ENCODE measurements at regions not wholly inside any gene's neighbourhood (a gene's known extent, or its start where the extent isn't known, plus 50 kb on each side); places are given as distances from the start of the nearest gene placed in this dataset.

DNA sequence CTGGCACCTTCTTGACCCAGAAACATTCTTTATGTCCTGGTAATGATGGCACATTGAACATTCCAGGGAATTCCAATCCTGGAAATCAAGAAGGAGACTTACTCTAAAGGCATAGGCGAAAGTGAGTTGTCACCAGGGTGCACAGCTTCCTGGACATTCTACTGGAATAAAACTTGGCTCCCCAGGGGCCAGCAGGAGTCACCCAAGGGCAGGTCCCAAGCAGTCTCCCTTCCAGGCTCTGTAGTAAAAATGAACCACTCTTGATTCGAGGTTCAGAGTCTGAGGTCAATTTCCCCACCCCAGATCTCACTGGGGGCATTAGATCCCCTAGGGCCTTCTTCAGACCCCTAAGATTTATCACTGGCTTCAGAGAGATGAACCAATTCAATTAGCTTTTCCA lies 338.7 kb upstream of the GATB start:
- no peak for DNase-seq (ENCODE audit: low read depth)
- H3K4me3 ChIP-seq (ENCODE audit: low read depth, low read length), result no peak overlapping the region
- TF ChIP-seq, protein P1, sequence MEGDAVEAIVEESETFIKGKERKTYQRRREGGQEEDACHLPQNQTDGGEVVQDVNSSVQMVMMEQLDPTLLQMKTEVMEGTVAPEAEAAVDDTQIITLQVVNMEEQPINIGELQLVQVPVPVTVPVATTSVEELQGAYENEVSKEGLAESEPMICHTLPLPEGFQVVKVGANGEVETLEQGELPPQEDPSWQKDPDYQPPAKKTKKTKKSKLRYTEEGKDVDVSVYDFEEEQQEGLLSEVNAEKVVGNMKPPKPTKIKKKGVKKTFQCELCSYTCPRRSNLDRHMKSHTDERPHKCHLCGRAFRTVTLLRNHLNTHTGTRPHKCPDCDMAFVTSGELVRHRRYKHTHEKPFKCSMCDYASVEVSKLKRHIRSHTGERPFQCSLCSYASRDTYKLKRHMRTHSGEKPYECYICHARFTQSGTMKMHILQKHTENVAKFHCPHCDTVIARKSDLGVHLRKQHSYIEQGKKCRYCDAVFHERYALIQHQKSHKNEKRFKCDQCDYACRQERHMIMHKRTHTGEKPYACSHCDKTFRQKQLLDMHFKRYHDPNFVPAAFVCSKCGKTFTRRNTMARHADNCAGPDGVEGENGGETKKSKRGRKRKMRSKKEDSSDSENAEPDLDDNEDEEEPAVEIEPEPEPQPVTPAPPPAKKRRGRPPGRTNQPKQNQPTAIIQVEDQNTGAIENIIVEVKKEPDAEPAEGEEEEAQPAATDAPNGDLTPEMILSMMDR (IDR thresholded peaks at IDR 0.05; ENCODE audit: insufficient read depth, low read length), result no peak

DNA sequence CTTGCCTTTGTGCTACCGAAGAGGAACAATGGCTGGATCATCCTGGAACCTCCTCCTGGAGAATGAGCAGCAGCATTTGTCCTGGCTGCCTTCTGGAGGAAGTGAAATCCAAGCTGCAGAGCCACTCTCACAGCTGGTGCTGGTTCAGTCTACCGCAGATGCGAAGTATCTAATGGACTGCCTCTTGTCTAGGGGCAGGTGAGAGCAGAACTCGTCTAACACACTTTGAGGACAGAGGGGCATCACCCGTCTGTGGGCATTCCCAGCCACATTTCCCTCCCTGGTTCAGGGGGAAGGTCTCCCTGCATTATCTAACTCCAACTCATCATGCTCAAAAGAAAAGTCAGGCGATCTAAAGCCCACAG lies 338.2 kb upstream of the GATB start:
- DNase-seq (ENCODE audit: low read depth), result no peak
- H3K4me3 ChIP-seq (ENCODE audit: low read depth, low read length), result no peak overlapping the region
- TF ChIP-seq, protein P1 (IDR thresholded peaks at IDR 0.05; ENCODE audit: insufficient read depth, low read length), result no peak

DNA sequence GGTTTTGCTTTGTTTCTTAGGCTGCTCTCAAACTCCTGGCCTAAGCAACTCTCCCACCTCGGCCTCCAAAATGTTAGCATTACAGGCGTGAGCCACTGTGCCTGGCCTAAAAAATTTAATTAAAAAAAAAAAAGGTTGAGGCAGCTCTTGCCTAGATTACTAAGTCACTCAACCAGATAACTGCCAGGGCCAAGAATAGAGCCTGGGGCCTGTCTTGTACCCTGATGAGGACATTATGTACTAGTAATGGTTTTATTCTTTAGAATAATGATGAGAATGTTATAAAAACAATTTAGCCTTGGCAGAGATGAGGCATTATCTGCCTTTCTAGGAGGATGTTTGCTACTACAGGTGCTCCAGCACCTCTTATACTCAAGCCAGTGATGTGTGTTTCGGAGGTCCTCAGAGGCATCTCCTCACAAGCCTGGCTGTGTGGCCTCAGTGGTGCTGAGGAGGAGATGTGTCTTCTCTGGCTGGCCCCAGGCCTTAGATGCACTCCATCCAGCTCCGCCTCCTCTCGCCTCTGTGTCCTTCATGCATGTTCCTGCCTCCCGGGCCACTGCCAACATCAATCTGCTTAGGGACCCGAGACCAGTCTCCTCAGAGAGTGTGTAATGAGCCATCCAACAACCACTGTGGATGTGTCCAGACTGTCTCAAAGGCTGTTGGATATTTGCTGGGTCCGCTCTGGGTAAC lies 337.7 kb upstream of the GATB start:
- no peak for DNase-seq (ENCODE audit: low read depth)
- TF ChIP-seq, protein P1 (IDR thresholded peaks at IDR 0.05; ENCODE audit: insufficient read depth, low read length), result no peak
- H3K4me3 ChIP-seq (ENCODE audit: low read depth, low read length), result no peak overlapping the region

DNA sequence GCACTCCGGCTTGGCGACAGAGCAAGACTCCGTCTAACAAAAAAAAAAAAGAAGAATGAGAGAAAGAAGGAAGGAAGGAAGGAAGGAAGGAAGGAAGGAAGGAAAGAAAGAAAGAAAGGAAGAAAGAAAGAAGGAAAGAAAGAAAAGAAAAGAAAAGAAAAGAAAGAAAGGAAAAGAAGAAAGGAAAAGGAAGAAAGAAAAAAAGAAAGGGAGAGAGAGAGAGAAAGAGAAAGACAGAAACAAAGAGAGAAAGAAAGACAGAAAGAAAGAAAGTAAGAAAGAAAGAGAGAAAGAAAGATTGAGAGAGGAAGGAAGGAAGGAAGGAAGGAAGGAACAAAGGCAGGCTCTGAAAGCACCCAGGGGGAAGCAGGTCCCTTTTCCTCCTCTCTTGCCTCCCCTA lies 336.6 kb upstream of the GATB start:
- DNase-seq (ENCODE audit: low read depth), result no peak
- TF ChIP-seq, protein P1 (IDR thresholded peaks at IDR 0.05; ENCODE audit: insufficient read depth, low read length), result no peak
- no peak overlapping the region for H3K4me3 ChIP-seq (ENCODE audit: low read depth, low read length)

DNA sequence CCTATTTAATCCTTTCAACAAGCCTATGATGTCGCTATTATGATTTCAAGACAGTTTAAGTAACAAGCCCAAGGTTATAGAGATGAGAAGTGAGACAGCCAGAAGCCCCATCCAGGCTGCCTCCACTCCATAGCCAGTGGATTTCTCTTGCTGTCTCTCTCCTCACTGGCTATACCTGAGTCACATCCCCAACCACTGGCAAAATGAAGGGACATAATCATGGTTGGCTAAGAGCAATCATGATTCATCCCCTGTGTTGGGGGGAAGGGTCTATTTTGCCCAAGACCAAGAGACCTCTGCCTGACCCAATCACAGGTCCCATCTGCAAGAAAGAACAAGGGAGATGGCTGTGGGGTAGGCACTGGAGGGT lies 334.9 kb upstream of the GATB start:
- TF ChIP-seq, protein P1 (IDR thresholded peaks at IDR 0.05; ENCODE audit: insufficient read depth, low read length), result no peak

DNA sequence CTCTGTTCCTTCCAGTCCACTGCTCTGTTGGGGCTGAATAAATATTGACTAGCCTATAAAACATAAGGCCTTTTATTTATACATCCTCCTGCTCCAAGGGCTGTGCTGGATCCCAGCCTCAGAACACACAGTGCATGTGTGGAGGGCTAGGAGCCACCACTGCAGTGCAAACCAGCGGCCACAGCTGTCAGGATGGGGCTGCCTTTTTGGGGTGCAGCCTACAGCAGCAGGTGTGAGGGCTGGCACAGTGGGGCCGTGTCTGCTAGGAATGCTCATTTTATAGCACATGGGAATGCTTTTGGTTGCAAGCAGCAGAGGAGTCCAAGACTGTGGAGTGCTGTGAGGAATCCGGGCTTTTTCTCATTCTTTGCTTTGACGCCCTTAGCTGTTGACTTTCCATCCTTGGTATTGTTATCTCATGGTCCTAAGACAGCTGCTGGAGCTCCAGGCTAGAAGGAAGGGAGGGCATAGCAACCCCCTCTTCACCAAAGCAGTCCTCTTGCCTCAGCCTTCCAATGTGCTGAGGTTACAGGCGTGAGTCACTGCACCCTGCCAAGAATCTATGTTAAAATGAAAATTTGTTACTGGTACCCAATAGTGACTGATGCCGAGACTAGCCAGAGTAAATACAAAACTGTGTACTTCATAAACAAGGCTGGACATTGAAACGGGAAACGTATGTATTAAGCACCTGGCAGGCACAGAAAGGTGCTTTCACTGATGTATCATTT lies 334.3 kb upstream of the GATB start:
- DNase-seq (ENCODE audit: low read depth), result peak; percentile 81
- TF ChIP-seq, protein P1 (IDR thresholded peaks at IDR 0.05; ENCODE audit: insufficient read depth, low read length), result no peak
- no peak overlapping the region for H3K4me3 ChIP-seq (ENCODE audit: low read depth, low read length)

More for the DNA sequence above, 334.9 kb upstream of the GATB start:
- DNase-seq (ENCODE audit: low read depth), result no peak
- H3K4me3 ChIP-seq (ENCODE audit: low read depth, low read length), result no peak overlapping the region
